ENCODE measurements at regions not wholly inside any gene's neighbourhood (a gene's known extent, or its start where the extent isn't known, plus 50 kb on each side); places are given as distances from the start of the nearest gene placed in this dataset.

DNA sequence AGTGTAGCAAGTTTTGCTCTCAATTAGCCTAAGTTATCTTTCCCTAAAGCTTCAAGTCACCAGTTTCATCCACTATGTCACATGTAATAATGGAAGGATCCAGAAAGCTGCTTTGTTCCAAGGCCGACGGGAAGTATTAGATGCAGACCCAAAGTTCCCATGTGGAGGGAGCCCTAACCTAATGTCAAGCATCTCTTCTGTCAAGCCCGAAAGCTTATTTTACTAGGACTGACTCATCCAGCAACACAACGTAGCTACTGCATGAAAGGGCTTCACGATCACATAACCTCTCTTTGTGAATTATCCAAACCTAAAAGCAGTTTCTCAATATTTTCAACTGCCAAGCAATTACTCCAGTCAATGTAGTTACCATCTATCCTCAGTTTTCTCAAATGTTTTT lies 133.4 kb downstream of the SLC6A15 start:
- TF ChIP-seq TAF1 (IDR thresholded peaks at IDR 0.05; ENCODE audit: borderline replicate concordance, low read depth, low read length) = no peak
- TF ChIP-seq POLR2AphosphoS5 (IDR thresholded peaks at IDR 0.05; ENCODE audit: low read depth, low read length) = no peak
- no peak for TF ChIP-seq POLR2A (IDR thresholded peaks at IDR 0.05; ENCODE audit: low read depth, low read length)
- FAIRE-seq (no peak), DNase-seq (ENCODE audit: insufficient read length) (no peak)

DNA sequence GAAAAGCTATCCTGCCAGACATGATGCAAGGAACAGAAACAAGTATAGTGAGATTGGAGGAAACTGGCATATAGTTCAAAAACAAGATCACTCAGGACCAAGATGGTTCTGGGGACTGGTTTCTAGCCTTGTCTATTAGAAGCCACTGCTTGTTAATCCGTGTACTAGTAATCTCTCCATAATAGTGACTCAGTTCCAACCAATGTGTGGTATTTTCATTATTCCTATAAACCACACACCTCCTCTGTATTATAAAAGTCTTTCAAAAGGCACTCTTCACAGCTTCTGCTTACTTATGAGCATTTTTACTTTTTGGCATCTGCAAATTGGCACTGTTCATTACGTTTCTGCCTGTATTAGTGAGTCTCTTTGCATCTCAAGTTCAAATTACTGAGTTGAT lies 140.3 kb downstream of the SLC6A15 start:
- DNase-seq (ENCODE audit: insufficient read length) (no peak), FAIRE-seq (no peak)
- TF ChIP-seq TAF1 (IDR thresholded peaks at IDR 0.05; ENCODE audit: borderline replicate concordance, low read depth, low read length) (no peak), POLR2AphosphoS5 (IDR thresholded peaks at IDR 0.05; ENCODE audit: low read depth, low read length) (no peak), POLR2A (IDR thresholded peaks at IDR 0.05; ENCODE audit: low read depth, low read length) (no peak)

DNA sequence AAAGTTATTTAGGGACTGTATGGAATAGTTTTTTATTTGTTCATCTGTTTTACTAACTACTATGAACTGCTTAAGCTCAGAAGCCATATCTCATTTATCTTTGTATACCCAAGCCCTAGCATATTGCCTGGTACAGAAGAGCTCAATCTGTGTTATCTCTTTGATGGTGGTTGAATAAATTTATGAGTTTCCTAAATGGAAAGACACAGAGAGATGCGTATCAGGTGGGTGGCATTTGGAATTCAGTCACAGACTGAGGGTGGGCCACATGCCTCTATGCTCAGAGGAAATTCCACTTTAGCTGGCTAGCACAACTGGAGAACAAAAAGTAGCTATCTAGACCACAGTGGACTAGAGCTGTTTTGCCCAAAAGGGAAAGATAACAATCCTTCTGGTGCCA lies 145.5 kb downstream of the SLC6A15 start:
- FAIRE-seq (no peak), DNase-seq (ENCODE audit: insufficient read length) (no peak)
- TF ChIP-seq POLR2A (IDR thresholded peaks at IDR 0.05; ENCODE audit: low read depth, low read length) (no peak), POLR2AphosphoS5 (IDR thresholded peaks at IDR 0.05; ENCODE audit: low read depth, low read length) (no peak), TAF1 (IDR thresholded peaks at IDR 0.05; ENCODE audit: borderline replicate concordance, low read depth, low read length) (no peak)

DNA sequence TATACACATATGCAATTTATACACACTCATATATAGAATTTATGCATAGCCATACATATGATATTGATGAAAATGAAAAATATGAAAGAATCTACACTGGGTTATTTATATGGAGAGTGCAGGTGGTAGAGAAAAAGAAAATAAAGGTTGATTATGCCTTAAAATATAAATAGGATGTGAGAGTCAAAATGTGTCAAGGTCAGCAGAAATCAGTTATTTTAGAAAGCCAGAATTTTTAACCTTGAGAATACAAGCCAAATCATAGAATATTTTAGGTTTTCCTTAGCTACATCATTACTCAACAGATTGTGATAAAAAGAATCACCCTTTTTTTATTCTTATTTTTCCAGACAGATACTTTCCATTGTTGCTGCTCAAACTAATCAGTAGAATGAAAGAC lies 146.2 kb downstream of the SLC6A15 start:
- TF ChIP-seq TAF1 (IDR thresholded peaks at IDR 0.05; ENCODE audit: borderline replicate concordance, low read depth, low read length) (no peak), POLR2AphosphoS5 (IDR thresholded peaks at IDR 0.05; ENCODE audit: low read depth, low read length) (no peak), POLR2A (IDR thresholded peaks at IDR 0.05; ENCODE audit: low read depth, low read length) (no peak)
- no peak for FAIRE-seq

DNA sequence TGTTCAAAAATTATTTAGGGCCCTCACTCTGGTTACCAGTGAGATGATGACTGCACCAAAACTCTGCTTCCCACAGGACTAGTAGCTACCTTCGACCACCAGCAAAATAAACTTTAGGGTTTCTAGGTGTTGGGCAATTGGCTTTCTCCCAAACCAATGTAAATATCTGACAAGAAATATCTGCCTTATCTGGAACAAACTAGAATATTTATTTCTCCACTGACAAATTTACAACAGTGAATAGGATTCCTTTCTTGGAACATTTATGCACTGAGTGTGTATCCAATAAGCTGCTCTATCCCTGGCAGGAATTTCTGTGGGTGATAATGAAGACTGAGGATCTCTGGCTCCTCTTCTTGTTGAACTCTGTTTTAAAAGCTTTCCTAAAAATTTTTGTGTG lies 148.6 kb downstream of the SLC6A15 start:
- TF ChIP-seq POLR2AphosphoS5 (IDR thresholded peaks at IDR 0.05; ENCODE audit: low read depth, low read length) (no peak), TAF1 (IDR thresholded peaks at IDR 0.05; ENCODE audit: borderline replicate concordance, low read depth, low read length) (no peak), POLR2A (IDR thresholded peaks at IDR 0.05; ENCODE audit: low read depth, low read length) (no peak)
- no peak for FAIRE-seq

More for the DNA sequence above, 146.2 kb downstream of the SLC6A15 start:
- no peak for DNase-seq (ENCODE audit: insufficient read length)

DNA sequence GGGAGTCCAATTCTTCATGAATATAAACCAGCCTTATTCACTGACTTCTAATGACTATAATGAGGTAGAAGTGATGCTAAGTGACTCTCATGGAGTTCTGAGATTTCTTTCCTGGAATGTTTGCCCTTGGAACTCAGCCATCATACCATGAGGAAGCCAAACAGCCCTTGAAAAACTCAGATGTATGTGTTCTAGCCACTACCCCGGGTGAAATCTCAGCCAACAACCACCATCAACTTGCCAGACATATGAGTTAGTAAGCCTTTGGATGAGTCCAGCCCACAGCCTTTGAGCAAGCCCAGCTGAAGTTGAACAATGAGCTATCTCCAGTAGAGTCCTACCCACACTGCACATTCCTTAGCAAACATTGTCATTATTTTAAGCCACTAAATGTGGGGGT lies 149.5 kb downstream of the SLC6A15 start:
- no peak for DNase-seq (ENCODE audit: insufficient read length)
- FAIRE-seq = no peak
- TF ChIP-seq TAF1 (IDR thresholded peaks at IDR 0.05; ENCODE audit: borderline replicate concordance, low read depth, low read length) (no peak), POLR2A (IDR thresholded peaks at IDR 0.05; ENCODE audit: low read depth, low read length) (no peak), POLR2AphosphoS5 (IDR thresholded peaks at IDR 0.05; ENCODE audit: low read depth, low read length) (no peak)

More for the DNA sequence above, 148.6 kb downstream of the SLC6A15 start:
- no peak for DNase-seq (ENCODE audit: insufficient read length)

DNA sequence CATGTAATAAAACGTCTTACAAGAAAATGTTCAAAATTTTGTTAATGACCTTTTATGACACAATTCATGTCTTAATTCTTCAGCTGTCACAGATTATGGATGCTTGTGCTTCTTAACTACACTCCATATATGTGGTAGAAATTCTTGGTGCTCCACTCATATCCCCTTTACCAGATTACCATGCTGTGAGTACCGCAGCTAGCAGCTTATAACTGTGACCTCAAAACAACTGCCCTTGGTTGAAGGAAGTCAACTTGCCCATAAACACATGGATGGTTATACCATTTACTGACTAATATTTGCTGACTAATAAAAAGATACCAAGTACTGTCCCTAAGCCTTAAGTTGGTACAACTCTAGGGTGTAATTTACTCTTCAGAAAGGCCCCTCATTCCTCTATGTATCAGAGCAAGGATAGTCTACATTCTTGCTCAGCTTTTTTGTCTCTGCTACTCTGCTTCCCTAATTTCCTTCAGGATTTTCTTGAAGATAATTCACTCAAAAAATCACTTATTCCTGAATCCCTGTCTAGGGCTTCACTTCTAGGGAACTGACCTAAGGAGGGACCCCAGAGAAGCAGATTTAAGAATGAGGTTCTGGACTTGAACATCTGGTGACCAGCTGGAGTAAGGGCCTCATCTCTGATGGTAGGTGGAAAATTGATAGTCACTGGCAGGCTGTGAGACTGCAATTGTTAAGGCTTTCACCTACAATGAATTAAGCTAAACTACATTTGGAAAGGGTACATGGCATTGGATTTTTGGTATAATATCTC lies 152.3 kb downstream of the SLC6A15 start:
- no peak for FAIRE-seq
- DNase-seq (ENCODE audit: insufficient read length) = no peak
- TF ChIP-seq POLR2A (IDR thresholded peaks at IDR 0.05; ENCODE audit: low read depth, low read length) = no peak
- no peak for TF ChIP-seq TAF1 (IDR thresholded peaks at IDR 0.05; ENCODE audit: borderline replicate concordance, low read depth, low read length)
- no peak for TF ChIP-seq POLR2AphosphoS5 (IDR thresholded peaks at IDR 0.05; ENCODE audit: low read depth, low read length)

DNA sequence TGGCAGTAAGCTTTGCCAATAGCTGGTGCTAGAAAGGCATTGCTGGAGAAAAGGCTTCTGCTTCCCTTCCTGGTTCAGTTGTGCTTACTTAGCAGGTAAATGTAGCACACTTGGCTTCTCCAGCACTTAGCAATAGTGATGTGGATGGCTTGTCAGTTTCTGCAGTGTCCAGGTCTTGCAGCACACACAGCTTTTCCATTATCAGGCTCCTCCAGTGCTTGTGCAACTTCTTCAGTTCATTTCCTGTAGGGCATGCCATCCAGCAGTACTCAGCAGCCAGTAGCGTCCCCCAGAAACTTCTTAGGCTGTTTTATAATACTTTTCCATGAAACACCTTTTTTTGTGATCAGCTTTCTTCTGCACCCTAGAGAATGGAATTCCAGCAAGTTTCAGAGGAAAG lies 154.6 kb downstream of the SLC6A15 start:
- DNase-seq (ENCODE audit: insufficient read length) = no peak
- no peak for FAIRE-seq
- TF ChIP-seq POLR2A (IDR thresholded peaks at IDR 0.05; ENCODE audit: low read depth, low read length) (no peak), TAF1 (IDR thresholded peaks at IDR 0.05; ENCODE audit: borderline replicate concordance, low read depth, low read length) (no peak), POLR2AphosphoS5 (IDR thresholded peaks at IDR 0.05; ENCODE audit: low read depth, low read length) (no peak)

DNA sequence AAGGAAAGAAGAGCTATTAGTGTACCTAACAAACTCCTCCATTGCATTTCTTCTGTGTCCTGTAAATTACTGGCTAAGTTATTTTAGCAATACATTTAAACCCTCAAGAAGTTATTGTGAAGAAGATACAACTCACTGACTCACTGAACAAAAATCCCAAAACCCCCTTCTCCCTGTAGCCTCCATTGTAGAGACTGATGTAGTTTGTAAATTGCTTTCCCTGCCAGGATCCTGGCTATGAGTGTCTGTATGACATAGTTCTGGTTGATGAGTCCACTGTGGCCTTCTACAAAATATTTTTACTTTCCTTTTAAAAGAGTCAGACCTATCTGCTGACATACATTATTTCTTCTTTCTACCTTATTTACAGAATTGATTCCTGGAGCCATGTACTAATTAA lies 155.6 kb downstream of the SLC6A15 start:
- DNase-seq (ENCODE audit: insufficient read length) = no peak
- no peak for TF ChIP-seq POLR2A (IDR thresholded peaks at IDR 0.05; ENCODE audit: low read depth, low read length)
- no peak for TF ChIP-seq TAF1 (IDR thresholded peaks at IDR 0.05; ENCODE audit: borderline replicate concordance, low read depth, low read length)
- TF ChIP-seq POLR2AphosphoS5 (IDR thresholded peaks at IDR 0.05; ENCODE audit: low read depth, low read length) = no peak
- no peak for FAIRE-seq

DNA sequence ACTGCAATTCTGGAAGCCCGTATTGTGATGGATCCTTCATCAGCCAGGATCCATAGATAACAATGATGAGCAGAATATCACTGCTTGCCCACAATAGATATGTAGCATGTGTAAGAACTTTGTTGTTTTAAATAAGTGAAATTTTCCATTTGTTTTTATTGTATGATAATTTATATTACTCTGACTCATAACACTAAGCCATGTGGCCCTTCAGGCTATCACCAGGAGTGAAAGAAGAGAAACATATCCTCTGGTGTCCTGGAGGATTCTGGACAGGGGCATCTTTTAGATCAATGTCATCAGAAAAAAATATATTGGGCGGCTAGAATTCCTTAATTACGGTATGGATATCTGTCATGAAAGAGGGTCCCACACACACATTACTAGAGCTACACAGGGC lies 167.5 kb downstream of the SLC6A15 start:
- TF ChIP-seq POLR2AphosphoS5 (IDR thresholded peaks at IDR 0.05; ENCODE audit: low read depth, low read length) (no peak), POLR2A (IDR thresholded peaks at IDR 0.05; ENCODE audit: low read depth, low read length) (no peak), TAF1 (IDR thresholded peaks at IDR 0.05; ENCODE audit: borderline replicate concordance, low read depth, low read length) (no peak)
- FAIRE-seq (no peak), DNase-seq (ENCODE audit: insufficient read length) (no peak)

DNA sequence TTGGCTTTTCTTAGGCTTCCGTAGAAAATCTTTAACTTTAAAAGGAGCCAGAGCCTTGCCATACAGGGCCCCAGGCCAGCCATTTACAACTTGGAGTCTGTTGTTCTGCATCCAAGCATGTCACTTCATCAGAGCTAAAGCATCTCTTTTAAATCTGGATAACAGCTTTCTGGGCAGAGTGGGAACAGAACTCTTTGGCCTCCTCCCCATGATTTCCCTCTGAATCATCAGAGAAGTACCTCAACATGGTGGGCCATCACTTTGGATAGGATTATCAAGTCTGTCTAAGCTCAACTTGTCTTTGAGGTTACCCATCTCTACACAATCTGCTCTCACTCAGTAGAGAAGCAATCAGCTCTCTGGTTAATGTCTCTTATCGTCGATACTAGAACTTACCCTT lies 170.9 kb downstream of the SLC6A15 start:
- DNase-seq (ENCODE audit: insufficient read length) (no peak), FAIRE-seq (no peak)
- TF ChIP-seq POLR2AphosphoS5 (IDR thresholded peaks at IDR 0.05; ENCODE audit: low read depth, low read length) (no peak), TAF1 (IDR thresholded peaks at IDR 0.05; ENCODE audit: borderline replicate concordance, low read depth, low read length) (no peak), POLR2A (IDR thresholded peaks at IDR 0.05; ENCODE audit: low read depth, low read length) (no peak)

DNA sequence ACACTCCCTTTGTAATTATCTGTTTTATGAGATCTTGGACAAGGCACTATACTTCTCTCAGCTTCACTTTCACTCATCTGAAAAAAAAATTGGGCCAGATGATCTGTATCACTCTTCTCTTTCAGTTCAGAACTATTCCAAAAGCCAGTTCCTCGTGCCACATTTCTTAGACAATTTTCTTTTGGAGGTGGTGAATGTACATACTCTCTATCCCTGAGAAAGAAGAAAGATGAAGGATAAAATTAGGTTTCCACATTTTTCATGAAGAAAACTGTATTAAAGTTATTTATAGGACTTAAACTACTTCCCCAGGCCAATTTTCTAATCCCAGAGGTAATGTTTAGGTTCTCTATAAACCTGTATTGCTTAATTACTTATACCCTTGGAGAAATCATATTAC lies 171.6 kb downstream of the SLC6A15 start:
- DNase-seq (ENCODE audit: insufficient read length) (no peak), FAIRE-seq (no peak)
- TF ChIP-seq POLR2AphosphoS5 (IDR thresholded peaks at IDR 0.05; ENCODE audit: low read depth, low read length) (no peak), TAF1 (IDR thresholded peaks at IDR 0.05; ENCODE audit: borderline replicate concordance, low read depth, low read length) (no peak), POLR2A (IDR thresholded peaks at IDR 0.05; ENCODE audit: low read depth, low read length) (no peak)
